Keratinocyte (primary cell): ENCODE measurements at regions not wholly inside any gene's neighbourhood (a gene's known extent, or its start where the extent isn't known, plus 50 kb on each side); places are given as distances from the start of the nearest gene placed in this dataset.

Source experiments
- DNase-seq: peaks from one replicate; pipeline ENCODE4 v3.0.0-alpha.2; 2011; ENCODE audit warnings: low read depth, missing footprints, low spot score
- FAIRE-seq: peaks from 2 replicates; lab custom pipeline; 2011; peaks lifted over from hg19 to GRCh38; lab: Jason Lieb, UNC
- H2AFZ ChIP-seq: 2 replicates; pipeline ENCODE4 v1.6.0; 2012; ENCODE audit warnings: low read length, control low read depth, inconsistent platforms; ENCODE audit not compliant: control insufficient read depth
- H3K27ac ChIP-seq: 2 replicates; pipeline ENCODE4 v1.5.1; 2011; ENCODE audit warnings: low read length; ENCODE audit not compliant: control insufficient read depth, insufficient read depth
- H3K27me3 ChIP-seq: 3 replicates; pipeline ENCODE4 v1.6.0; 2011; ENCODE audit warnings: low read length; ENCODE audit not compliant: control insufficient read depth, insufficient read depth; ENCODE audit errors: extremely low read depth
- H3K36me3 ChIP-seq, 2 experiments: 2 replicates in 1 of 2; 3 replicates in 1 of 2; pipeline ENCODE4 v1.5.1; 2011; ENCODE audit warnings: low read length in 2 of 2, mild to moderate bottlenecking in 1 of 2; ENCODE audit not compliant: control insufficient read depth in 2 of 2, insufficient read depth in 2 of 2; ENCODE audit errors: extremely low read depth in 1 of 2
- H3K4me1 ChIP-seq: 3 replicates; pipeline ENCODE4 v1.5.1; 2011; ENCODE audit warnings: low read length; ENCODE audit not compliant: control insufficient read depth, insufficient read depth; ENCODE audit errors: extremely low read depth
- H3K4me2 ChIP-seq: 3 replicates; pipeline ENCODE4 v1.6.0; 2011; ENCODE audit warnings: low read depth, low read length; ENCODE audit not compliant: control insufficient read depth, insufficient read depth; ENCODE audit errors: extremely low read depth
- H3K4me3 ChIP-seq, 3 experiments: fragments of 200-600 bp in 1 of 3; sonication (generic) in 1 of 3; 2 replicates in 2 of 3; 3 replicates in 1 of 3; pipeline ENCODE4 v1.5.1; 2011 to 2016; ENCODE audit warnings: low read length in 3 of 3, mild to moderate bottlenecking in 3 of 3, control low read depth in 2 of 3, inconsistent platforms in 1 of 3, low read depth in 1 of 3, mixed read lengths in 1 of 3, mixed run types in 1 of 3, moderate library complexity in 1 of 3; ENCODE audit not compliant: control insufficient read depth in 2 of 3, insufficient read depth in 2 of 3; ENCODE audit errors: extremely low read depth in 1 of 3
- H3K79me2 ChIP-seq: 2 replicates; pipeline ENCODE4 v1.6.0; 2012; ENCODE audit warnings: low read length; ENCODE audit not compliant: control insufficient read depth, insufficient read depth
- H3K9ac ChIP-seq: 3 replicates; pipeline ENCODE4 v1.6.0; 2011; ENCODE audit warnings: low read length; ENCODE audit not compliant: control insufficient read depth, insufficient read depth; ENCODE audit errors: extremely low read depth
- H3K9me1 ChIP-seq: 3 replicates; pipeline ENCODE4 v1.6.0; 2011; ENCODE audit warnings: low read length; ENCODE audit not compliant: control insufficient read depth, insufficient read depth; ENCODE audit errors: extremely low read depth
- H3K9me3 ChIP-seq: 2 replicates; pipeline ENCODE4 v1.5.1; 2012; ENCODE audit warnings: low read depth, low read length; ENCODE audit not compliant: control insufficient read depth
- H4K20me1 ChIP-seq: 3 replicates; pipeline ENCODE4 v1.6.0; 2011; ENCODE audit warnings: low read length; ENCODE audit not compliant: control insufficient read depth, insufficient read depth; ENCODE audit errors: extremely low read depth
- CTCF ChIP-seq, 3 experiments: IDR thresholded peaks in 1 of 3; conservative IDR thresholded peaks in 1 of 3; optimal IDR thresholded peaks in 1 of 3; 2 replicates in 2 of 3; 3 replicates in 1 of 3; pipeline versions ENCODE3 to v1.5.1; 2011; ENCODE audit warnings: low read length in 3 of 3, mild to moderate bottlenecking in 3 of 3, moderate library complexity in 2 of 3, control low read depth in 1 of 3, inconsistent platforms in 1 of 3; ENCODE audit not compliant: insufficient read depth in 2 of 3; ENCODE audit errors: extremely low read depth in 1 of 3
- EZH2 ChIP-seq: IDR thresholded peaks from one replicate; pipeline ENCODE4 v1.6.1; 2012; ENCODE audit warnings: inconsistent platforms, mild to moderate bottlenecking, low read length, moderate library complexity
- dilution Hi-C: fragments of 300-500 bp; cut with MboI; formaldehyde crosslinking; loops from one replicate; pipeline ENCODE4 v1.7.0; 2020; ENCODE audit warnings: low sequenced_read_pairs; ENCODE audit not compliant: extremely low pct_ligation_motif_present

GRCh38 chr7:156464339-156464738 is 176.2 kb upstream of the RNF32 start:
- Histone ChIP-seq H3K36me3 (no peaks in the 10 kb centered on the region), H3K4me2 (no peak overlapping the region), H3K27ac (no peak overlapping the region), H3K9ac (no peak overlapping the region), H3K27me3 (no peaks in the 10 kb centered on the region), H3K4me1 (no peaks in the 10 kb centered on the region), H3K79me2 (no peaks in the 10 kb centered on the region), H3K4me3 (no peak overlapping the region), H2AFZ (no peak overlapping the region), H3K9me3 (peaks cover 1% of the 10 kb centered on the region), H3K9me1 (no peaks in the 10 kb centered on the region), H4K20me1 (no peaks in the 10 kb centered on the region)
- TF ChIP-seq CTCF (optimal IDR thresholded peaks at IDR 0.05 in 1 of 3, IDR thresholded peaks at IDR 0.05 in 1 of 3, conservative IDR thresholded peaks at IDR 0.05 in 1 of 3; ENCODE audit: extremely low read depth in 1 of 3, insufficient read depth in 2 of 3, low read length in 3 of 3), result no peak
- TF ChIP-seq EZH2, result no peak
- DNase-seq (no peak), FAIRE-seq (no peak)
- dilution Hi-C loops, result no loop called here

- FAIRE-seq (no peak), DNase-seq (no peak)
- Histone ChIP-seq H3K4me2 (no peak overlapping the region), H2AFZ (no peak overlapping the region), H3K27me3 (no peaks in the 10 kb centered on the region), H3K79me2 (no peaks in the 10 kb centered on the region), H3K9ac (no peak overlapping the region), H3K9me1 (no peaks in the 10 kb centered on the region), H3K4me1 (no peaks in the 10 kb centered on the region), H3K4me3 (no peak overlapping the region), H3K27ac (no peak overlapping the region), H3K9me3 (peaks cover 1% of the 10 kb centered on the region), H3K36me3 (no peaks in the 10 kb centered on the region), H4K20me1 (no peaks in the 10 kb centered on the region)
- dilution Hi-C loops, result no loop called here
- TF ChIP-seq CTCF (optimal IDR thresholded peaks at IDR 0.05 in 1 of 3, IDR thresholded peaks at IDR 0.05 in 1 of 3, conservative IDR thresholded peaks at IDR 0.05 in 1 of 3; ENCODE audit: extremely low read depth in 1 of 3, insufficient read depth in 2 of 3, low read length in 3 of 3) (no peak), EZH2 (no peak)
Measured at GRCh38 chr7:156463280-156463679, 177.3 kb upstream of the RNF32 start.
